Mononuclear cell (primary cell): ENCODE measurements at regions not wholly inside any gene's neighbourhood (a gene's known extent, or its start where the extent isn't known, plus 50 kb on each side); places are given as distances from the start of the nearest gene placed in this dataset.

ENCODE experiments used
- H3K27me3 ChIP-seq: 2 replicates; pipeline ENCODE4 v1.6.0; 2011; ENCODE audit warnings: low read length, control low read depth; ENCODE audit not compliant: insufficient read depth
- H3K4me1 ChIP-seq: 2 replicates; pipeline ENCODE4 v1.5.1; 2011; ENCODE audit warnings: mild to moderate bottlenecking, low read length, control low read depth; ENCODE audit not compliant: insufficient read depth
- H3K4me3 ChIP-seq: 2 replicates; pipeline ENCODE4 v1.5.1; 2011; ENCODE audit warnings: mild to moderate bottlenecking, low read length, moderate library complexity
- H3K9me3 ChIP-seq: 2 replicates; pipeline ENCODE4 v1.5.1; 2011; ENCODE audit warnings: low read depth, mild to moderate bottlenecking, control low read depth, low read length

DNA sequence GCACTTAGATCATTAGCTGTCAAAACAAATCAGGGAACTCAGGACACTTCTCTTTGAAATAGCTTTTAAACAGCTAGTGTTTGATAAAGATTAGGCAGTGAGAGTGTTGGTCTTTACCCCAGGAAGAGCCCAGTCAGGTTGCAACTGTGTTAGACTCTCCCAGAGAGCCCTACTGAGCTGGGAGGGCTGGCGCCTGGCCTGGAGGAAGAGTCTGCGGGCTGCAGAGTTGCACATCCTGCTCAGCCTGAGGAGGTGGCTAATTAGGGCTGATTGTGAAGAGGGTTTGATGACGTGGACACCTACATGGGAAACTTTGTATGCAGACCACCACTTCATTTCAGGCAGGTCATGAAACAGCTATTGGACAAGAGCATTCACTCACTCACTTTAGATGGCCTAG is 112.0 kb downstream of the TMEM174 start:
- peaks cover 28% of the 10 kb centered on the region for H3K27me3 ChIP-seq
- no peaks in the 10 kb centered on the region for H3K9me3 ChIP-seq
- no peak overlapping the region for H3K4me3 ChIP-seq
- no peaks in the 10 kb centered on the region for H3K4me1 ChIP-seq

DNA sequence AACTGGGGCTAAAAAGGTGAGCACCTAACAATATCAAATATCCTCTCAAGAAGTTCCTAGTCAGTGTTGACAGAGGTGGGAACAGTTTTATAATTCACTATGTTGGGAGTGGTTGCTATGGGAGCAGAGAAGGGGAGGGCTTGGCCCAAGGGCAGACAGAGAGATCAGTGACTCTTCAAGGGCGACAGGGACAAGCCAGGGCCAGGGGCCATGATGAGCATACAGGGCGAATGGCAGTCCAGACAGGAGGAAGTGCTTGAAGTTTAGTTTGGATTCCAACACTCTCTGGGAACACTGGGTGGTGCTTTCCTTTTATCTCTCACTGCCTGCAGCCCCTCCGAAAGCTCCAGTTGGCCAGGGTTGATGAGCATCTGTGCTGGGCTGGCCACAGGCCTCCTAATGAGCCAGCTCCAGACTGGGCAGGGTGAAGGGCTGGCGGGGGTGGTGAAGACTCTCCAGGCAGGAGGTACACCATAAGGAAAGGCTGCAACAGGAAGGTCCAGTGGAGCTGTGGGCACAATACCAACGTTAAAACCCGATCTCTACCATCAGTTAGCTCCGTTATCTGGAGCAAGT is 111.3 kb downstream of the TMEM174 start:
- Histone ChIP-seq H3K27me3 (peaks cover 27% of the 10 kb centered on the region), H3K4me1 (no peaks in the 10 kb centered on the region), H3K4me3 (no peak overlapping the region), H3K9me3 (no peaks in the 10 kb centered on the region)

DNA sequence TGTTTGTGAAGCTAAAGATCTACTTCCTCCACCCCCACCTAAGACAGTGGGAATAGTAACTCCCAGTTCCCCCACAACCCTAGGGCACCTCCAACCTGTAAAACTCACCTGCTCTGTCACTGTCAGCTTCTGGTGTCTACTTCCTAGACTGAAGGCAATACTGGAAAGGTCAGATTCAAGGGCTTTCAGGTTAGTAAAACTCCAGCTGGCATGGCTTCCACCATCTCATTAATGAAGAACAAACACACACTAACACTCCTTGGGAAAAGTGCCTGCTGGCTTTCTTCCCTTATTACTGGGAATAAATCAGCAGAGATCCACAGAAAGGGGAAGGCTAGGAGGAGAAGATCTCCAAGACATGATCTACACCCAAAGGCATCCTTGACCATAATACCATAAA is 109.9 kb downstream of the TMEM174 start:
- no peak overlapping the region for H3K4me3 ChIP-seq
- H3K9me3 ChIP-seq, result no peaks in the 10 kb centered on the region
- H3K4me1 ChIP-seq, result no peaks in the 10 kb centered on the region
- H3K27me3 ChIP-seq, result peaks cover 27% of the 10 kb centered on the region

DNA sequence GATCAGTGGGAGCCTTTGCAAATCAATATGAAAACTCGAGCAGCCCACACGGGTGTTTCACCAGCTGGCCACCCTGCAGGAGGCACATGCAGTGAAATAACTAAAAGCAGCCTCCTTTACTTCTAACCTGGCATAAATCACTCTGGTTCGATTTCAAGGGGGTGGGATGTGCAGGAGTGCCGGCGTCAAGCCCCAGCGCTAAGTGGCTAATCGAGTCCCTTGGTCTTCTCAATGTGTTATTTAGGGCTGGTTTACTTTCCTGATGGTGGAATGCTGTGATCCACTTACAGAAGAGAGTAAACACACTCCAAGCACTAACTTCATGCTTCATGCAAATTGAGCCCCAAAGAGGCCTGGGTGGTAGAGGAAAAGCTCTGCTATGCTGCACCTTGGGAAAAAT is 109.4 kb downstream of the TMEM174 start:
- Histone ChIP-seq H3K27me3 (peaks cover 27% of the 10 kb centered on the region), H3K9me3 (no peaks in the 10 kb centered on the region), H3K4me3 (no peak overlapping the region), H3K4me1 (no peaks in the 10 kb centered on the region)

DNA sequence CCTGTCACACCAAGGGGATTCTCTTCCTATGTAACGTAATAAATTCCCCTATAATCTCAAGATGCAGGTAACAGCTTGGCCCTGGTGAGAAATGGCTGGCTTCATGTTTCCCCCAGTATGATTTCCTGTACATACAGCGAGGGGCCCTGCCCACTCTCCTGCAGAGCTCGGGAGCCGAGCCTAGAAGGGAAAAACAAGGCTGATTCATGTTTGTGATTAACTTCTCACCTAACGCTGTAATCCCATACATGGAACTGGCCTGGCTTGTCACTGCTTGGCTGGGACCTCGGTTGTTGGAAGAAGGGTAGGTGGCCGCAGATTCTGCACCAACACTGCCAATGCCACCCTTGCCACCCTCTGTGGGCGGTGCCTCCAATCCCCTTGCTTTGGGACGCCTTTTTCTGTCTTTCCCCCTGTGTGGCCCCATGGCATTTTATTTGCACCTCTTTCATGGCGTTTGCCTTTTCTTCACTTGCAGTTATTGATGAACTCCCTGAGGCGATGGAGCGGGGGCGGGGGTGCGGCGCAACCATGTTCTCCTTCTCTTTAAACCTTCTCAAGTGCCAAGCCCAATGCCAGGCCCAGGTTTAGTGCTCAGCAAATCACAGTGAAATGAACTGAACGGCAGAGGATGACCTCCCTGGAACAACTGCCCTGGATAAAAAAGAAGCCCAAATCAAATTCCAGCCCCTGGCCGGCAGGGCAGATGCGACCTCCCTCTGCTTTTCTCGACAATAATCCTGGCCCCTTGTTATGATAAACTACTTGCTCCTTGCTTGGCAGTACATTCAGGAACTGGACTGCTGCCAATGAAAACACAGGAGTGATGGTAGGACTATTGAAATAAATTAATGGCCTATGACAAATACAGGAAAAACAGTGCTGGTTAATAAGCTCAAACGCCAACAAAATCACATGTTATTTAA is 108.1 kb downstream of the TMEM174 start:
- peaks cover 24% of the 10 kb centered on the region for H3K27me3 ChIP-seq
- no peaks in the 10 kb centered on the region for H3K9me3 ChIP-seq
- H3K4me3 ChIP-seq, result no peak overlapping the region
- no peaks in the 10 kb centered on the region for H3K4me1 ChIP-seq

DNA sequence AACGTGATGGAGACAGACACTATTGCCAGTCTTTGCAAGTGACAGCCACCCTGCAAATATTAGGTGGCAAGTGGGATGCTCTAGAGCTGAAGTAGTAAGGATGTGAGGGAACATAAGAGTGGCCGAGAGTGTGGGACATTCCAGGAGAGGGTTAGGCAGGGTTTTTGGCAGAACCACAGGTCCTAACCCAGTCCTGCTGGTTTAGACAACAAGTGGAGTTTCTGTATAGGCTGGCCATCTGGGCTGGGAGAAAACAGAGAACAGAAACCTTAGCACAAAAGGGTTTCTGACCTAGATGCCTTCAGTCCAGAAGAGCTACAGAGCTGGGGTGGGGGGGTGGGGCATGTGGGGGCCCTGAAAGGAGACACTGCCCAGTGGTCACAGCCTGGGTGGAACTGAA is 107.4 kb downstream of the TMEM174 start:
- no peaks in the 10 kb centered on the region for H3K9me3 ChIP-seq
- no peak overlapping the region for H3K4me3 ChIP-seq
- H3K4me1 ChIP-seq, result no peaks in the 10 kb centered on the region
- H3K27me3 ChIP-seq, result peaks cover 24% of the 10 kb centered on the region

DNA sequence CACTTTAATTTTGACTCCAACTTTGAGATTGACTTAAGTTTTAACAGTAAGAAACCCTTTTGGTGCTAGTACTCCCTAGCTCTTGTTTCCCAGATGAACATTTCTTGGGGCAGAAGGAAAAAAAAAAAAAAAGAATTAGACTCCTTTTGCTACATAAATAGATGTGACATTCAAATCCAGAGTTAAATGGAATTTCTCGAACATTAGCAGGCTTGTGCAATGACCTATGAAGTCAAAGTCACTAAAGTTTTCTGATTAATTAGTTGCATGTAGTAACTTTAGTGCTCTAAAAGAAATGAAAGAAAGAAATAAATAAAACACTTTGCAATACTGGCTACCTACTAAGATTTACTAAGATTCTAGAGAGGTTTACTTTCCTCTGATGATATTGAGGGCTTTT is 106.8 kb downstream of the TMEM174 start:
- H3K4me1 ChIP-seq, result no peaks in the 10 kb centered on the region

DNA sequence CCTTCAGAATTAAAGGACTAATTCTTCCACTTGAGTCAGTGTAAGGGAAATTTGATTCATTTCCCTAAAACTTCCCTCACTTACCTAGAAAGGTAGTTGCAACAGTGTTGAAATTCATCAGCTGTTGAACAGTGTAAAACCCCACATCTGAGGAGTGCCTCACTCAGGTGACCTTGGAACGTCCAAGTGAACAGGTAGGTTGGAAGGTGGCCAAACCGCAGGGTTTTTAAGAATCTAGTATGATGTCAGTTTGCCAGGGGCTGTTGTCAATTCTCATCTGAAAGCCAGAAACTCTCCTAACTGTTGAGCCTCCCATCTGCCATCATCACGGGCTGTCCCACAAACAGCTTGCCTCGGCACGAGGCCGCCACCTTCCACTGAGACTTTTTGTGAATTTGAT is 105.7 kb downstream of the TMEM174 start:
- Histone ChIP-seq H3K4me1 (no peaks in the 10 kb centered on the region), H3K27me3 (peaks cover 27% of the 10 kb centered on the region), H3K9me3 (no peaks in the 10 kb centered on the region), H3K4me3 (no peak overlapping the region)

More for the DNA sequence above, 106.8 kb downstream of the TMEM174 start:
- no peak overlapping the region for H3K4me3 ChIP-seq
- no peaks in the 10 kb centered on the region for H3K9me3 ChIP-seq
- peaks cover 21% of the 10 kb centered on the region for H3K27me3 ChIP-seq

DNA sequence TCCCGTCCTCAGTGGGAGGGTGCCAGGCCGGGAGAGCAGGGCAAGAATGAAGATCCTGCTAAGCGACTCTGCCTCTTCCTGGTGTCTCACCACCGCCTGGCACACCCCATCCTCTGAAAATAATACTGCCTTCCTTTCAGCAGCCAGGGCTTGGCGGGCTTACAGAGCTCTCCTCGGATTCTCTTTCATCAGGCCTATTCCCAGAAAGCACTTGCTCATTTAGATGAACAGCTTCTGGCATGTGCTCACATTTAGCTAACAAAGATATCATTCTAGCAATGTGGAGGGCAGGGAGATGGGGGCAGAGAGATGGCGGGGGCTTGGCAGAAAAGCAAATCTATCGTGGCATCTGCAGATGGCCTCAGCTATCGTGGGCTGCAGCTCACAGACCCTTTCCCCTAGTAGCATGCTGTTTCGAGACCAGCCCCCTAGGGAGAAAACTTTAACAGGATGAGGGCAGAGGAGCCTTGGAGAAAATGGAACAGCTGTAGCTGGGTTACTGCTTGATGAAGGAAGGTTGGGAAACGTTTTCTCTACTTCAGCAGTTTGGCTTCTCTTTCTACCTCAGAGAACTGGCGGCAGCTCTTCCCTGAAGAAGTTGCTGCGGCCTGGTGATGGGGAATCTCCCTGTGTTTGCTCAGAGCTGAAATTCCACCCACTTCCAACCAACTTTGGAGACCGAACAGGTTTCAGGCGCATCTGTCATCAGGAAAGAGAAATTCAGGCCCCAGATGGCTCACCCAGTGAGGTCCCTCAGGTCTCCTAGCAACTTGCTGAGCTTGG is 102.1 kb downstream of the TMEM174 start:
- peaks cover 9% of the 10 kb centered on the region for H3K27me3 ChIP-seq
- H3K4me3 ChIP-seq, result no peak overlapping the region
- no peaks in the 10 kb centered on the region for H3K9me3 ChIP-seq
- no peaks in the 10 kb centered on the region for H3K4me1 ChIP-seq

DNA sequence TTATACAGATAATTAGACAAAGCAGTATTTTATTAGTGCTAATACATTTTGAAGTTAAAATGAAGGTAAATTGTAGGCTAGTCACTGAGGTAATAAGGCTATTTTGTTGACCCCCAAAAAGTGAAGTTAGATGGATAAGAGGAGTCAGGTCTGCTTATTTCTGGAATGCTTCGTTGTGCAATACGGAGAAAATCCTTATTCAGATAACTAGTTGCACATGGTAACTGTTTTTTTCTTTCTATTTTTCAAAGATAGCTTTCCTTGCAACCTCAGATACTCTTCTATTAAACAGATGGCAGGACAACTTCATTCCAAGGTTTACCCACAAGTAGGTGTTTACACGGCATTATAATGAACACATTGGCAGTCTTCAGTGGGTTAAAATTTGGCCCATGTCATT is 101.1 kb downstream of the TMEM174 start:
- H3K4me3 ChIP-seq, result no peak overlapping the region
- no peaks in the 10 kb centered on the region for H3K9me3 ChIP-seq
- H3K4me1 ChIP-seq, result no peaks in the 10 kb centered on the region
- peaks cover 8% of the 10 kb centered on the region for H3K27me3 ChIP-seq

DNA sequence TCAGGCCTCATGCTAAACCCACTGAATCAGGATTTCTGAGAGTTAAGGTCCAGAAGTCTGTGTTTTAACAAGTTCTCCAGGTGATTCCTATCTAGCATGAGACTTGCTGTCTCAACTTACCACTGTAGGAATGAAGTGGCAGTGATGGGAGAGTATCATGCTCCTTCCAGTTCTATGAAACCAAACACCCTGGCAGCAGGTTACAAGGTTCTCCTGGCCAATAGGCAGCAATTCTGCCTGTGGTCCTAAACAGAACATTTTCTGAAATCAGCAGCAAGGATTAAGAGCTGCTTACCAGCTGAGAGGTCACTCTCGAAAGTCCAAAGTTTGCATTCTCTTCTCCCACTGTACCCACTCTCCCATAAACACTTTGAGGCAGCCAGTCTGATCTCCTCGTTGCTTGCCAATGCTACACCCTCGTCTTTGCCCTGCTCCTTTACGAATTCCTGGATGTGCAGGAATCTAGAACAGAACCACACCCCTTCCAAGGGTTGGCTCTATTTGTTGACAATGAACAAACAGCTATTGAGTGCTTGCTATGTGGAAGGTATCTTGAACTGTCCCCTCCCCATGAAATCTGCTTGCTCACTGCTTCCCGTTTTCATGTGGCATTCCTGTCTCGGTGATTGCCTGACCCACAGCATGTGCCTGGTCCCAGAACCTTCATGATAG is 100.5 kb downstream of the TMEM174 start:
- Histone ChIP-seq H3K27me3 (peaks cover 13% of the 10 kb centered on the region), H3K9me3 (no peaks in the 10 kb centered on the region), H3K4me3 (no peak overlapping the region), H3K4me1 (no peaks in the 10 kb centered on the region)

DNA sequence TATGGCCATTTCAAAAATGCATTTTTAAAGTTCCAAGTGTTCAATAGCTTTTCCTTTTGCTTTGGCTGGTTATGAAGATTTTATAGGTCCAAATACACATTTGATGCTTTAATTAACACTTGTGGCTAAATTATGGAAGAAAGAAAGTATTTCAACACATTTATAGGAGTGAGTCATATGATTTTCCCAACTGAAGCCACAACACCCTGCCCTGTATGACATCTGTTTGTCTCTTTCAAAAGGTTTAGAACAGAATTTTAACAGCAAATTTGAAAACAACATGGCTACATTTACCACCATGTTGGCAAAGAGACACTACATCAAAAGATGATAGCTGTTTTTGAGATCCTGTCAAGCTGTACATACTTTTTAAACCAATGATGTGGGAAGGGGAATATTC is 99.4 kb downstream of the TMEM174 start:
- no peak overlapping the region for H3K4me3 ChIP-seq
- H3K4me1 ChIP-seq, result no peaks in the 10 kb centered on the region
- no peaks in the 10 kb centered on the region for H3K9me3 ChIP-seq
- H3K27me3 ChIP-seq, result peaks cover 17% of the 10 kb centered on the region

DNA sequence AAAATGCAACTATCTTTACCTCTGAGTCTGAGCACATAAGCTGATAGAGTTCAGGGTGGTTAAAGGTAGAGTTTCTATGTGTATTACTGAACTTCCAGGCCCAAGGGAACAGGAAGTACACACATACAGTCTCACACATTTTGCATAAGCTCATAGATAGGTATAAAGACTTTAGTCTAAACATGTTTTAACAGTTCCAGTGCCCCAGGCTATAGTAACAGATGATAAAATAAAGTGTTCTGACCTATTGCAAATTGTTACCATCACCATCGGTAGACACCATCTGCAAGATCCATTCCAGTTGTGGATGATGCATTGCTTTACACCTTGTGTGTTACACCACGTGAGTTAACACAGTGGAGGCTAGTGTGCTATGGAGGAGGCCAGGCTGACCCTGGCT is 95.8 kb downstream of the TMEM174 start:
- no peaks in the 10 kb centered on the region for H3K4me1 ChIP-seq
- no peaks in the 10 kb centered on the region for H3K9me3 ChIP-seq
- no peak overlapping the region for H3K4me3 ChIP-seq
- H3K27me3 ChIP-seq, result peaks cover 26% of the 10 kb centered on the region

DNA sequence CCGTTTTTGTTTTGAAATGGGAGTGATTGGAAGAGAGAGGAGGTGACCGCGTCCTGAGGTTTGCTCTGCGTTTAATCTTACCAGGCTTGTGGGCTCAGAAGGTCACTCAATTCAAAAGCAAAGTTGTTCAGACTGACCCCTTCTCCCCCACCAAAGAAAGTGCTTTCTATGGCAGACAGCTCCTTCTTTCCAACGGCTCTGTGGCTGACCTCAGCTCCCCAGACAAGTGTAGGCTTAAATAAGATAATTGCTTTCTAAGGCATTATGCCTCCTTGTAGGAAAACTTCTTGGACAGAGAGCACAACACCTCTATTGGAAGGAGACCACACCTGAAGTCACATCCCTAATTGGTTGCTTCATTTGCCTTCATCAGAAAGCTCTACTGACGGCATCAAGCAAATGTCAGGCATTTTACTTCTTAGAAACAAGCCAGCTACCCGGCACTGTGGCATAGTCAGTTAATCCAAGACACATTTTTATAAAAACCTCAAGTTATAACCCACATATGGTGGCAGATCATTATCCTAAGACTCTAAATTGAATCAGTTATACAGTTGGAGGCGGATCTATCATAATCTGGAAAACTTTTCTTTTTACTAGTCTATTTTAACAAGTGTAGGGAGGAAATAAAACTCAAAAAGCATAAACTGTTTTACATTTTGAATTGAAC is 94.9 kb downstream of the TMEM174 start:
- no peaks in the 10 kb centered on the region for H3K4me1 ChIP-seq
- peaks cover 22% of the 10 kb centered on the region for H3K27me3 ChIP-seq
- H3K9me3 ChIP-seq, result no peaks in the 10 kb centered on the region
- no peak overlapping the region for H3K4me3 ChIP-seq
